ENCODE measurements at regions not wholly inside any gene's neighbourhood (a gene's known extent, or its start where the extent isn't known, plus 50 kb on each side); places are given as distances from the start of the nearest gene placed in this dataset.

GRCh38 chr19:31485472-31485871 lies 136.2 kb upstream of the TSHZ3 start:
- Histone ChIP-seq H2AFZ (replicated peaks; ENCODE audit: low read length, poor library complexity) (no peak overlapping the region), H3K4ac (ENCODE audit: low read depth, low read length) (no peak overlapping the region), H3K4me3 (ENCODE audit: insufficient read depth, low read depth, low read length) (no peak overlapping the region), H3K27ac (ENCODE audit: insufficient read depth, low read length) (no peak overlapping the region), H3K14ac (replicated peaks; ENCODE audit: low read depth, low read length) (no peak overlapping the region), H2BK5ac (ENCODE audit: low read depth, low read length, poor library complexity, severe bottlenecking) (no peak overlapping the region), H3K18ac (ENCODE audit: low read depth, low read length) (no peak overlapping the region), H2AK5ac (ENCODE audit: low read depth, low read length) (no peak overlapping the region), H3K4me1 (ENCODE audit: control insufficient read depth, insufficient read depth, low read length) (no peaks in the 10 kb centered on the region), H4K20me1 (ENCODE audit: insufficient read depth, low read length) (no peaks in the 10 kb centered on the region), H4K91ac (ENCODE audit: insufficient read depth, low read depth, low read length) (no peak overlapping the region), H2AK9ac (replicated peaks; ENCODE audit: low read depth, low read length, poor library complexity) (no peak overlapping the region), H3K4me2 (ENCODE audit: low read depth, low read length) (no peak overlapping the region), H2BK120ac (ENCODE audit: low read depth, low read length) (no peak overlapping the region), H2BK20ac (ENCODE audit: low read depth, low read length) (no peak overlapping the region), H3K79me1 (ENCODE audit: low read depth in 1 of 2, low read length in 2 of 2) (no peaks in the 10 kb centered on the region), H3K9me1 (ENCODE audit: insufficient read depth, low read length) (no peaks in the 10 kb centered on the region), H3K36me3 (ENCODE audit: control insufficient read depth, insufficient read depth, low read length) (no peaks in the 10 kb centered on the region), H3K9me3 (ENCODE audit: control insufficient read depth, insufficient read depth, low read length) (no peaks in the 10 kb centered on the region), H2BK15ac (ENCODE audit: low read depth, low read length) (no peak overlapping the region), H4K8ac (ENCODE audit: low read depth in 2 of 2, low read length in 2 of 2) (no peak overlapping the region), H3K56ac (ENCODE audit: extremely low read depth, insufficient read depth, low read length) (no peak overlapping the region), H3K9ac (ENCODE audit: low read depth, low read length) (no peak overlapping the region), H3K27me3 (ENCODE audit: control insufficient read depth, insufficient read depth, low read length) (no peaks in the 10 kb centered on the region), H3K23ac (ENCODE audit: low read depth, low read length) (no peak overlapping the region), H4K5ac (ENCODE audit: low read depth, low read length) (no peak overlapping the region)
- no CpG with 5 or more reads among the region's 2 CpGs for WGBS, 2 experiments (ENCODE audit: extremely low coverage in 2 of 2, insufficient read length in 1 of 2)
- BruUV-seq (replicated peaks) = no TSS peak
- in situ Hi-C loops (cut with MboI; ENCODE audit: low sequenced_read_pairs) = no loop called here
- no peak for DNase-seq
- TF ChIP-seq ELK1 (IDR thresholded peaks at IDR 0.05; ENCODE audit: borderline replicate concordance, low read depth, low read length) = no peak
- TF ChIP-seq CEBPB (IDR thresholded peaks at IDR 0.05; ENCODE audit: low read depth, low read length) = no peak
- no peak for TF ChIP-seq MXI1 (IDR thresholded peaks at IDR 0.05; ENCODE audit: borderline replicate concordance, low read depth, low read length)
- no peak for TF ChIP-seq USF2 (IDR thresholded peaks at IDR 0.05; ENCODE audit: low read depth, low read length)
- TF ChIP-seq NFE2L2 (IDR thresholded peaks at IDR 0.05; ENCODE audit: low read depth, low read length) = no peak
- TF ChIP-seq FOS (IDR thresholded peaks at IDR 0.05; ENCODE audit: low read depth, low read length) = no peak
- TF ChIP-seq BHLHE40 (IDR thresholded peaks at IDR 0.05; ENCODE audit: low read depth, low read length) = no peak
- no peak for TF ChIP-seq MAZ (IDR thresholded peaks at IDR 0.05; ENCODE audit: borderline replicate concordance, low read depth, low read length)
- TF ChIP-seq POLR2A (IDR thresholded peaks at IDR 0.05; ENCODE audit: low read depth, low read length) = no peak
- TF ChIP-seq SMC3 (IDR thresholded peaks at IDR 0.05; ENCODE audit: low read depth, low read length) = no peak
- no peak for TF ChIP-seq RFX5 (IDR thresholded peaks at IDR 0.05; ENCODE audit: low read depth, low read length)
- no peak for TF ChIP-seq MAFK (IDR thresholded peaks at IDR 0.05; ENCODE audit: low read depth, low read length)
- TF ChIP-seq CHD1 (IDR thresholded peaks at IDR 0.05; ENCODE audit: low read depth, low read length) = no peak
- CTCF ChIA-PET = no interaction called here
- intact Hi-C loops (cut with micrococcal nuclease) = no loop called here
- POLR2A ChIA-PET (ENCODE audit: unreplicated experiment) = interaction anchor here (0.7 kb wide), 1 partner anchor 500 kb away, joined by 4 read pairs; no protein-coding TSS in a partner anchor
- no peak for ATAC-seq (ENCODE audit: low read depth)
- dilution Hi-C loops (cut with HindIII; ENCODE audit: low sequenced_read_pairs, unreplicated experiment) = no loop called here

Data from IMR-90 (cell line).